ENCODE measurements at regions not wholly inside any gene's neighbourhood (a gene's known extent, or its start where the extent isn't known, plus 50 kb on each side); places are given as distances from the start of the nearest gene placed in this dataset.

- no peak for TF ChIP-seq CTCF (IDR thresholded peaks at IDR 0.05; ENCODE audit: low read depth, low read length)
- H3K9me3 ChIP-seq (ENCODE audit: control insufficient read depth, insufficient read depth, low read length) = no peaks in the 10 kb centered on the region; the same call in 1 of the 2 replicates
- no peak overlapping the region for H3K4me3 ChIP-seq (ENCODE audit: low read depth, low read length)
- no peaks in the 10 kb centered on the region for H3K27me3 ChIP-seq (ENCODE audit: control insufficient read depth, insufficient read depth, low read length)
- H3K27ac ChIP-seq (ENCODE audit: low read depth, low read length) = peak overlapping the region; percentile 87
- ChIA-PET CTCF (no interaction called here), POLR2A (interaction anchor here (0.5 to 1.1 kb wide), 3 partner anchors 93 to 342 kb away, joined by 3 read pairs; no protein-coding TSS in a partner anchor)
- DNase-seq (ENCODE audit: low read depth, low spot score) = peak; percentile 89
Measured at GRCh38 chr9:99353408-99353807, 131.3 kb downstream of the SEC61B start.

GRCh38 chr9:99354104-99354503 lies 132.0 kb downstream of the SEC61B start:
- Histone ChIP-seq H3K27me3 (ENCODE audit: control insufficient read depth, insufficient read depth, low read length) (peaks cover 5% of the 10 kb centered on the region), H3K27ac (ENCODE audit: low read depth, low read length) (peak overlapping the region; percentile 58), H3K4me3 (ENCODE audit: low read depth, low read length) (no peak overlapping the region), H3K9me3 (ENCODE audit: control insufficient read depth, insufficient read depth, low read length) (no peaks in the 10 kb centered on the region; the same call in 1 of the 2 replicates)
- no peak for TF ChIP-seq CTCF (IDR thresholded peaks at IDR 0.05; ENCODE audit: low read depth, low read length)
- ChIA-PET CTCF (no interaction called here), POLR2A (interaction anchor here (1.1 kb wide), 1 partner anchor 92 kb away, joined by 3 read pairs; no protein-coding TSS in a partner anchor)
- no peak for DNase-seq (ENCODE audit: low read depth, low spot score)

- no peak overlapping the region for H3K27ac ChIP-seq (ENCODE audit: low read depth, low read length)
- H3K4me3 ChIP-seq (ENCODE audit: low read depth, low read length) = no peak overlapping the region
- POLR2A ChIA-PET = interaction anchor here (0.7 to 0.9 kb wide), 2 partner anchors 135 to 173 kb away, joined by 3 read pairs; partner anchors contain the start of genes ALG2 and SEC61B
- no peak for DNase-seq (ENCODE audit: low read depth, low spot score)
- peaks cover 22% of the 10 kb centered on the region for H3K27me3 ChIP-seq (ENCODE audit: control insufficient read depth, insufficient read depth, low read length)
- H3K9me3 ChIP-seq (ENCODE audit: control insufficient read depth, insufficient read depth, low read length) = no peaks in the 10 kb centered on the region; the same call in 1 of the 2 replicates
- no peak for TF ChIP-seq CTCF (IDR thresholded peaks at IDR 0.05; ENCODE audit: low read depth, low read length)
- CTCF ChIA-PET = no interaction called here
Measured at GRCh38 chr9:99356512-99356971, 134.5 kb downstream of the SEC61B start.

GRCh38 chr9:99357575-99357974 lies 135.5 kb downstream of the SEC61B start:
- H3K27ac ChIP-seq (ENCODE audit: low read depth, low read length) = no peak overlapping the region
- POLR2A ChIA-PET = no interaction called here
- H3K27me3 ChIP-seq (ENCODE audit: control insufficient read depth, insufficient read depth, low read length) = peaks cover 26% of the 10 kb centered on the region
- no peaks in the 10 kb centered on the region; the same call in 1 of the 2 replicates for H3K9me3 ChIP-seq (ENCODE audit: control insufficient read depth, insufficient read depth, low read length)
- no peak for DNase-seq (ENCODE audit: low read depth, low spot score)
- CTCF ChIA-PET = interaction anchor here (0.6 kb wide), 1 partner anchor 135 kb away, joined by 3 read pairs; no protein-coding TSS in a partner anchor
- no peak overlapping the region for H3K4me3 ChIP-seq (ENCODE audit: low read depth, low read length)
- no peak for TF ChIP-seq CTCF (IDR thresholded peaks at IDR 0.05; ENCODE audit: low read depth, low read length)

GRCh38 chr9:99358668-99359067 lies 136.6 kb downstream of the SEC61B start:
- no peak overlapping the region for H3K27ac ChIP-seq (ENCODE audit: low read depth, low read length)
- CTCF ChIA-PET = no interaction called here
- peaks cover 28% of the 10 kb centered on the region for H3K27me3 ChIP-seq (ENCODE audit: control insufficient read depth, insufficient read depth, low read length)
- TF ChIP-seq CTCF (IDR thresholded peaks at IDR 0.05; ENCODE audit: low read depth, low read length) = no peak
- no peaks in the 10 kb centered on the region; the same call in 1 of the 2 replicates for H3K9me3 ChIP-seq (ENCODE audit: control insufficient read depth, insufficient read depth, low read length)
- H3K4me3 ChIP-seq (ENCODE audit: low read depth, low read length) = no peak overlapping the region
- POLR2A ChIA-PET = no interaction called here
- no peak for DNase-seq (ENCODE audit: low read depth, low spot score)

All from AG04450 (cell line).